Ishikawa (cell line): ENCODE measurements at regions not wholly inside any gene's neighbourhood (a gene's known extent, or its start where the extent isn't known, plus 50 kb on each side); places are given as distances from the start of the nearest gene placed in this dataset.

ENCODE experiments used
- EP300 ChIP-seq: IDR thresholded peaks from 2 replicates; pipeline ENCODE4 v1.6.1; 2012; ENCODE audit warnings: borderline replicate concordance
- MAX ChIP-seq: IDR thresholded peaks from 2 replicates; pipeline ENCODE4 v1.6.1; 2012
- RAD21 ChIP-seq: IDR thresholded peaks from 2 replicates; pipeline ENCODE4 v1.6.1; 2012; ENCODE audit warnings: low read depth
- REST ChIP-seq: IDR thresholded peaks from 2 replicates; pipeline ENCODE4 v1.6.1; 2012; ENCODE audit warnings: low read depth, mild to moderate bottlenecking
- TAF1 ChIP-seq: IDR thresholded peaks from 2 replicates; pipeline ENCODE4 v1.6.1; 2012; ENCODE audit warnings: low read depth, mild to moderate bottlenecking

GRCh38 chr10:30111340-30112022 is 52.1 kb upstream of the JCAD start:
- TF ChIP-seq EP300 (no peak), REST (no peak), TAF1 (no peak), RAD21 (no peak), MAX (no peak)
